ENCODE measurements at regions not wholly inside any gene's neighbourhood (a gene's known extent, or its start where the extent isn't known, plus 50 kb on each side); places are given as distances from the start of the nearest gene placed in this dataset.

GRCh38 chr4:20416800-20417199 is 165.1 kb downstream of the SLIT2 start:
- Mint-ChIP-seq H3K27ac (no peak overlapping the region), H3K9me3 (no peaks in the 10 kb centered on the region), H3K36me3 (no peaks in the 10 kb centered on the region), H3K4me1 (peaks cover 10% of the 10 kb centered on the region), H3K4me3 (no peak overlapping the region), H3K27me3 (peaks cover 3% of the 10 kb centered on the region)

- Mint-ChIP-seq H3K4me3 (peak overlapping the region; percentile 66), H3K27me3 (peaks cover 5% of the 10 kb centered on the region), H3K4me1 (peaks cover 10% of the 10 kb centered on the region), H3K9me3 (no peaks in the 10 kb centered on the region), H3K27ac (peak overlapping the region; percentile 32), H3K36me3 (no peaks in the 10 kb centered on the region)
These were observed 167.3 kb downstream of the SLIT2 start for GRCh38 chr4:20418861-20419451.

GRCh38 chr4:20420916-20421602 is 169.4 kb downstream of the SLIT2 start:
- H3K36me3 Mint-ChIP-seq = no peaks in the 10 kb centered on the region

GRCh38 chr4:20421603-20421985 is 169.9 kb downstream of the SLIT2 start:
- H3K36me3 Mint-ChIP-seq = no peaks in the 10 kb centered on the region

More at GRCh38 chr4:20420916-20421602, 169.4 kb downstream of the SLIT2 start:
- no peak overlapping the region for H3K4me3 Mint-ChIP-seq
- H3K9me3 Mint-ChIP-seq = no peaks in the 10 kb centered on the region
- peaks cover 2% of the 10 kb centered on the region for H3K27me3 Mint-ChIP-seq
- H3K4me1 Mint-ChIP-seq = peaks cover 10% of the 10 kb centered on the region
- H3K27ac Mint-ChIP-seq = no peak overlapping the region

GRCh38 chr4:20422398-20422797 is 170.7 kb downstream of the SLIT2 start:
- Mint-ChIP-seq H3K4me1 (peaks cover 10% of the 10 kb centered on the region), H3K27ac (no peak overlapping the region), H3K36me3 (no peaks in the 10 kb centered on the region), H3K9me3 (no peaks in the 10 kb centered on the region), H3K4me3 (no peak overlapping the region), H3K27me3 (peaks cover 2% of the 10 kb centered on the region)

More at GRCh38 chr4:20421603-20421985, 169.9 kb downstream of the SLIT2 start:
- Mint-ChIP-seq H3K27ac (no peak overlapping the region), H3K9me3 (no peaks in the 10 kb centered on the region), H3K4me1 (peaks cover 10% of the 10 kb centered on the region), H3K4me3 (no peak overlapping the region), H3K27me3 (peaks cover 2% of the 10 kb centered on the region)

GRCh38 chr4:20423420-20423819 is 171.7 kb downstream of the SLIT2 start:
- H3K4me1 Mint-ChIP-seq = peaks cover 6% of the 10 kb centered on the region
- H3K27ac Mint-ChIP-seq = no peak overlapping the region
- peaks cover 2% of the 10 kb centered on the region for H3K27me3 Mint-ChIP-seq
- H3K4me3 Mint-ChIP-seq = no peak overlapping the region
- H3K36me3 Mint-ChIP-seq = no peaks in the 10 kb centered on the region
- H3K9me3 Mint-ChIP-seq = no peaks in the 10 kb centered on the region

- no peak overlapping the region for H3K4me3 Mint-ChIP-seq
- H3K36me3 Mint-ChIP-seq = no peaks in the 10 kb centered on the region
- no peaks in the 10 kb centered on the region for H3K9me3 Mint-ChIP-seq
- H3K27me3 Mint-ChIP-seq = peaks cover 2% of the 10 kb centered on the region
- H3K27ac Mint-ChIP-seq = no peak overlapping the region
- no peaks in the 10 kb centered on the region for H3K4me1 Mint-ChIP-seq
These were observed 174.3 kb downstream of the SLIT2 start for GRCh38 chr4:20426028-20426427.

- Mint-ChIP-seq H3K27ac (no peak overlapping the region), H3K4me1 (no peaks in the 10 kb centered on the region), H3K9me3 (no peaks in the 10 kb centered on the region), H3K4me3 (no peak overlapping the region), H3K27me3 (no peaks in the 10 kb centered on the region), H3K36me3 (no peaks in the 10 kb centered on the region)
These were observed 176.9 kb downstream of the SLIT2 start for GRCh38 chr4:20428436-20429160.

- H3K4me3 Mint-ChIP-seq = no peak overlapping the region
- H3K9me3 Mint-ChIP-seq = no peaks in the 10 kb centered on the region
- H3K4me1 Mint-ChIP-seq = no peaks in the 10 kb centered on the region
- H3K27ac Mint-ChIP-seq = no peak overlapping the region
- no peaks in the 10 kb centered on the region for H3K27me3 Mint-ChIP-seq
- H3K36me3 Mint-ChIP-seq = no peaks in the 10 kb centered on the region
These were observed 178.7 kb downstream of the SLIT2 start for GRCh38 chr4:20430259-20430941.

- H3K4me1 Mint-ChIP-seq = no peaks in the 10 kb centered on the region
- H3K27ac Mint-ChIP-seq = no peak overlapping the region
- H3K36me3 Mint-ChIP-seq = no peaks in the 10 kb centered on the region
- no peak overlapping the region for H3K4me3 Mint-ChIP-seq
- no peaks in the 10 kb centered on the region for H3K27me3 Mint-ChIP-seq
- no peaks in the 10 kb centered on the region for H3K9me3 Mint-ChIP-seq
These were observed 179.8 kb downstream of the SLIT2 start for GRCh38 chr4:20431543-20431951.

GRCh38 chr4:20432088-20432487 is 180.4 kb downstream of the SLIT2 start:
- Mint-ChIP-seq H3K27me3 (no peaks in the 10 kb centered on the region), H3K27ac (no peak overlapping the region), H3K36me3 (no peaks in the 10 kb centered on the region), H3K9me3 (no peaks in the 10 kb centered on the region), H3K4me3 (no peak overlapping the region), H3K4me1 (no peaks in the 10 kb centered on the region)

GRCh38 chr4:20433097-20433705 is 181.5 kb downstream of the SLIT2 start:
- Mint-ChIP-seq H3K36me3 (no peaks in the 10 kb centered on the region), H3K27ac (no peak overlapping the region), H3K27me3 (no peaks in the 10 kb centered on the region), H3K9me3 (no peaks in the 10 kb centered on the region), H3K4me1 (no peaks in the 10 kb centered on the region), H3K4me3 (no peak overlapping the region)

- no peaks in the 10 kb centered on the region for H3K9me3 Mint-ChIP-seq
- H3K27ac Mint-ChIP-seq = no peak overlapping the region
- no peaks in the 10 kb centered on the region for H3K27me3 Mint-ChIP-seq
- H3K4me3 Mint-ChIP-seq = no peak overlapping the region
- H3K36me3 Mint-ChIP-seq = no peaks in the 10 kb centered on the region
- no peaks in the 10 kb centered on the region for H3K4me1 Mint-ChIP-seq
These were observed 188.5 kb downstream of the SLIT2 start for GRCh38 chr4:20440170-20440569.

- H3K4me1 Mint-ChIP-seq = no peaks in the 10 kb centered on the region
- no peaks in the 10 kb centered on the region for H3K27me3 Mint-ChIP-seq
- no peak overlapping the region for H3K4me3 Mint-ChIP-seq
- no peaks in the 10 kb centered on the region for H3K36me3 Mint-ChIP-seq
- H3K27ac Mint-ChIP-seq = no peak overlapping the region
- no peaks in the 10 kb centered on the region for H3K9me3 Mint-ChIP-seq
These were observed 191.5 kb downstream of the SLIT2 start for GRCh38 chr4:20443015-20443805.
